ENCODE measurements at regions not wholly inside any gene's neighbourhood (a gene's known extent, or its start where the extent isn't known, plus 50 kb on each side); places are given as distances from the start of the nearest gene placed in this dataset.

DNA sequence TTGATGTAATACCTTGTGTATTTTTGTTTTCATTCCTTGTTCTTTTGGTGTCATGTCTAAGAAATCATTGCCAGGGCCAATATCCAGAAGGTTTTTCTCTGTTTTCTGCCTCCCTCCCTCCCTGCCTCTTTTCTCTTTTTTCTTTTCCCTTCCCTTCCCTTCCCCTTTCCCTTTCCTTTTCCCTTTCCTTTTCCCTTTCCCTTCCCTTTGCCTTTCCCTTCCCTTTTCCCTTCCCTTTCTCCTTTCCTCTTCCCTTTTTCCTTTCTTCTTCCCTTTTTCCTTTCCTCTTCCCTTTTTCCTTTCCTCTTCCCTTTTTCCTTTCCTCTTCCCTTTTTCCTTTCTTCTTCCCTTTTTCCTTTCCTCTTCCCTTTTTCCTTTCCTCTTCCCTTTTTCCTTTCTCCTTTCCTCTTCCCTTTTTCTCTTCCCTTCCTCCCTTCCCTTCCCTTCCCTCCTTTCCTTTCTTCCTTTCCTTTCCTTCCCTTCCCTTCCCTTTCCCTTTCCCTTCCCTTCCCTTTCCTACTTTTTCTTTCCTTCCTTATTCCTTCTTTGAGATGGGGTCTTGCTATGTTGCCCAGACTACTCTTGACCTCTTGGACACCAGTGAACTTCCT lies 646.1 kb downstream of the RAPGEF2 start:
- no peaks in the 10 kb centered on the region for H3K4me1 ChIP-seq
- TF ChIP-seq POLR2A (IDR thresholded peaks at IDR 0.05), result no peak
- no peak for TF ChIP-seq CTCF (IDR thresholded peaks at IDR 0.05)
- TF ChIP-seq EP300 (IDR thresholded peaks at IDR 0.05), result no peak
- no peak for TF ChIP-seq POLR2AphosphoS5 (IDR thresholded peaks at IDR 0.05)
- H3K27ac ChIP-seq, result no peak overlapping the region
- no peaks in the 10 kb centered on the region for H3K36me3 ChIP-seq
- ATAC-seq, result no peak
- H3K4me3 ChIP-seq, result no peak overlapping the region
- H3K27me3 ChIP-seq, result no peaks in the 10 kb centered on the region
- peaks cover 0 to 19% (median 0%) of the 10 kb centered on the region in 3 donors for H3K9me3 ChIP-seq

GRCh38 chr4:159757499-159757898 lies 654.6 kb downstream of the RAPGEF2 start:
- no peaks in the 10 kb centered on the region for H3K27me3 ChIP-seq
- no peaks in the 10 kb centered on the region for H3K4me1 ChIP-seq
- no peak overlapping the region for H3K4me3 ChIP-seq
- ATAC-seq, result no peak
- no peak overlapping the region for H3K27ac ChIP-seq
- no peak for TF ChIP-seq POLR2AphosphoS5 (IDR thresholded peaks at IDR 0.05)
- TF ChIP-seq POLR2A (IDR thresholded peaks at IDR 0.05), result no peak
- TF ChIP-seq CTCF (IDR thresholded peaks at IDR 0.05), result no peak
- TF ChIP-seq EP300 (IDR thresholded peaks at IDR 0.05), result no peak
- H3K36me3 ChIP-seq, result no peaks in the 10 kb centered on the region
- 4 to 17% methylated on average over 2 of the region's 2 CpGs for whole genome bisulfite sequencing, 2 donors (ENCODE audit: low coverage in 1 of 2)
- peaks cover 0 to 16% (median 0%) of the 10 kb centered on the region in 3 donors for H3K9me3 ChIP-seq

DNA sequence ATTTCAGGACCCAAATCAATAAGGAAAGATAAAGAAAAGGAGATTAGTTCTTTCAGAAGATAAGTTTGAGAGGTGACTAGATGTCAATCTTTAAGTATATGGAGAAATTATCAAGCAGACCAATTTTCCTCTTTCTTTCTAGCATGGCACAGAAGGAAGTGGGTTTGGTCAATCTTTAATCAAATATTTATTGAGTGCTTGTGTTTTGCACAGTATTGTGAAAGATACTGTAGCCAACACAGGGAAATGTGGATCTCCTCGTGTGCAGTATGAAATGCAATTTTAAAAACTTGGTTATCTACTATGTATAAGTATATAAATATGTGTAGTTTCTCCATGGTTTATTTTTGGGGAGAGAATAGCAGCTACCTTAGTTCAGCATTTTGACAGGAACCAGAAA lies 655.2 kb downstream of the RAPGEF2 start:
- no peaks in the 10 kb centered on the region for H3K27me3 ChIP-seq
- 53% methylated on average over 1 of the region's 1 CpG; no CpG with 5 or more reads in 1 of the 2 donors for WGBS, 2 donors (ENCODE audit: low coverage in 1 of 2)
- no peak for TF ChIP-seq POLR2AphosphoS5 (IDR thresholded peaks at IDR 0.05)
- TF ChIP-seq CTCF (IDR thresholded peaks at IDR 0.05), result no peak
- TF ChIP-seq EP300 (IDR thresholded peaks at IDR 0.05), result no peak
- TF ChIP-seq POLR2A (IDR thresholded peaks at IDR 0.05), result no peak
- no peaks in the 10 kb centered on the region for H3K4me1 ChIP-seq
- no peak overlapping the region for H3K27ac ChIP-seq
- H3K9me3 ChIP-seq, result peaks cover 0 to 16% (median 0%) of the 10 kb centered on the region in 3 donors
- H3K36me3 ChIP-seq, result no peaks in the 10 kb centered on the region
- H3K4me3 ChIP-seq, result no peak overlapping the region
- ATAC-seq, result no peak

DNA sequence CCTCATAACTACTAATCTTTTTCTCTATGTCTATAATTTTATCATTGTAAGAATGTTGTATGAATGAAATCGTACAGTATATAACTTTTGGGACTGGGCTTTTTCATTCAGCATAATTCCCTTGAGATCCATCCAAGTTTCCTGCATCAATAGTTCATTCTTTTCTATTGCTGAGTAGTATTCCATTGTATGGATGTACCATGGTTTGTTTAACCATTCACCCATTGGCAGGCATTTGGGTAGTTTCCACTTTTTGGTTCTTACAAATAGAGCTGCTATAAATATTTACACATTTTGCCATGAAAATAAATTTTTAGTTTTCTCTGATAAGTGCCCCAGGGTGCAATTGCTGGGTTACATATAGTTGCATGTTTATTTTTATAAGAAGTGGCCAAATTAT lies 659.8 kb downstream of the RAPGEF2 start:
- TF ChIP-seq POLR2A (IDR thresholded peaks at IDR 0.05) (no peak), EP300 (IDR thresholded peaks at IDR 0.05) (no peak), CTCF (IDR thresholded peaks at IDR 0.05) (no peak), POLR2AphosphoS5 (IDR thresholded peaks at IDR 0.05) (no peak)
- 86 to 94% methylated on average over 1 of the region's 1 CpG for WGBS, 2 donors (ENCODE audit: low coverage in 1 of 2)
- no peak for ATAC-seq

GRCh38 chr4:159764343-159764952 lies 661.6 kb downstream of the RAPGEF2 start:
- WGBS, 2 donors (ENCODE audit: low coverage in 1 of 2), result 19 to 20% methylated on average over 4 to 5 of the region's 5 CpGs
- Histone ChIP-seq H3K36me3 (no peaks in the 10 kb centered on the region), H3K27ac (no peak overlapping the region), H3K27me3 (no peaks in the 10 kb centered on the region), H3K4me3 (no peak overlapping the region), H3K4me1 (no peaks in the 10 kb centered on the region), H3K9me3 (no peaks in the 10 kb centered on the region)
- ATAC-seq, result no peak
- TF ChIP-seq CTCF (IDR thresholded peaks at IDR 0.05) (peak in 3 of 4 experiments; percentile 14 to 54 (median 45)), EP300 (IDR thresholded peaks at IDR 0.05) (no peak)

More for the DNA sequence above, 659.8 kb downstream of the RAPGEF2 start:
- Histone ChIP-seq H3K9me3 (no peaks in the 10 kb centered on the region), H3K27ac (no peak overlapping the region), H3K36me3 (no peaks in the 10 kb centered on the region), H3K4me1 (no peaks in the 10 kb centered on the region), H3K4me3 (no peak overlapping the region), H3K27me3 (no peaks in the 10 kb centered on the region)

Measured in gastroesophageal sphincter (tissue), 4 donors.